GM10847 (cell line): ENCODE measurements at regions not wholly inside any gene's neighbourhood (a gene's known extent, or its start where the extent isn't known, plus 50 kb on each side); places are given as distances from the start of the nearest gene placed in this dataset.

ENCODE experiments used
- POLR2A ChIP-seq: IDR thresholded peaks from 2 replicates; pipeline ENCODE4 v1.6.1; 2011; ENCODE audit not compliant: insufficient read length; ENCODE audit errors: extremely low read depth

DNA sequence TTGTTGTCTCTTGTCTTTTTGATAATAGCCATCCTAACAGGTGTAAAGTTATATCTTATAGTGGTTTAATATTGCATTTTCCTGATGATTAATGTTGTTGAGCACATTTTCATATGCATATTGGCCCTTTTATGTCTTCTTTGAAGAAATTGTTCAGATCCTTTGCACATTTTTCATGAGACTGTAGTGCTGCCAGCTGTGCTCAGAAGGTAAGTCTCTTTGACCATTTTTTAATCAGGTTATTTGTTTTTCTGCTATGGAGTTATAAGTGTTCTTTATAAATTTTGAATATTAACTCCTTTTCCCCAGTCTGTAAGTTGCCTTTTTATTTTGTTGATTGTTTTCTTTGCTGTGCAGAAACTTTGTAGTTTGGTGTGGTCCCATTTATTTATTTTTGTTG is 55.8 kb upstream of the ZNF184 start:
- no peak for TF ChIP-seq POLR2A
